Loucy (cell line): ENCODE measurements at regions not wholly inside any gene's neighbourhood (a gene's known extent, or its start where the extent isn't known, plus 50 kb on each side); places are given as distances from the start of the nearest gene placed in this dataset.
"Not testable (repeated sequence)": the region's sequence is repeated elsewhere in the genome, so short reads cannot be mapped to it uniquely, and the experiment has no call there.

Source experiments
- H2AFZ ChIP-seq: fragments of 200-600 bp; sonication (generic); 2 replicates; pipeline ENCODE4 v1.6.0; 2016; ENCODE audit warnings: antibody characterized with exemption, mild to moderate bottlenecking, low read length, moderate library complexity
- H3F3A ChIP-seq: fragments of 200-600 bp; 2 replicates; pipeline ENCODE4 v1.6.0; 2016; ENCODE audit warnings: antibody characterized with exemption, low read depth, mild to moderate bottlenecking
- H3K27me3 ChIP-seq: fragments of 200-600 bp; sonication (generic); 2 replicates; pipeline ENCODE4 v1.6.1; 2014; ENCODE audit warnings: low read length, mild to moderate bottlenecking; ENCODE audit not compliant: insufficient read depth, poor library complexity, severe bottlenecking
- H3K36me3 ChIP-seq: fragments of 200-600 bp; sonication (generic); 2 replicates; pipeline ENCODE4 v1.6.1; 2016; ENCODE audit warnings: low read length; ENCODE audit not compliant: insufficient read depth
- H3K4me1 ChIP-seq: fragments of 200-600 bp; sonication (generic); 2 replicates; pipeline ENCODE4 v1.5.1; 2014; ENCODE audit warnings: low read length, mild to moderate bottlenecking; ENCODE audit not compliant: insufficient read depth, poor library complexity, severe bottlenecking
- H3K4me2 ChIP-seq: fragments of 200-600 bp; sonication (generic); 2 replicates; pipeline ENCODE4 v1.6.0; 2014; ENCODE audit warnings: antibody characterized with exemption, low read length, low read depth, mild to moderate bottlenecking; ENCODE audit not compliant: poor library complexity, severe bottlenecking
- H3K4me3 ChIP-seq: fragments of 200-600 bp; sonication (generic); 2 replicates; pipeline ENCODE4 v1.5.1; 2014; ENCODE audit warnings: low read length, mild to moderate bottlenecking, mixed read lengths; ENCODE audit not compliant: poor library complexity, severe bottlenecking
- H3K79me2 ChIP-seq: fragments of 200-600 bp; sonication (generic); 2 replicates; pipeline ENCODE4 v1.6.1; 2014; ENCODE audit warnings: low read length; ENCODE audit not compliant: insufficient read depth
- H3K9ac ChIP-seq: fragments of 200-600 bp; sonication (generic); 2 replicates; pipeline ENCODE4 v1.6.0; 2014; ENCODE audit warnings: mild to moderate bottlenecking, low read depth, low read length, moderate library complexity; ENCODE audit not compliant: poor library complexity, severe bottlenecking
- H3K9me2 ChIP-seq: fragments of 200-600 bp; sonication (generic); replicated peaks from 2 replicates; pipeline ENCODE4 v1.6.1; 2016; ENCODE audit warnings: low read depth, low read length, mixed read lengths
- H3K9me3 ChIP-seq: fragments of 200-600 bp; sonication (generic); 2 replicates; pipeline ENCODE4 v1.6.1; 2014; ENCODE audit warnings: mild to moderate bottlenecking, antibody characterized with exemption, low read length, low read depth; ENCODE audit not compliant: insufficient read depth
- H4K20me1 ChIP-seq: fragments of 200-600 bp; sonication (generic); 2 replicates; pipeline ENCODE4 v1.6.0; 2014; ENCODE audit warnings: antibody characterized with exemption, low read length, mild to moderate bottlenecking; ENCODE audit not compliant: insufficient read depth, poor library complexity, severe bottlenecking
- EZH2phosphoT487 ChIP-seq: fragments of 200-600 bp; IDR thresholded peaks from 2 replicates; pipeline ENCODE4 v1.6.1; 2018; ENCODE audit warnings: antibody characterized with exemption, mild to moderate bottlenecking, moderate library complexity, borderline replicate concordance
- TF ChIP-seq, protein P1 (sequence below): fragments of 200-600 bp; sonication (generic); conservative IDR thresholded peaks from 2 replicates; pipeline ENCODE4 v1.5.1; 2014; ENCODE audit warnings: mild to moderate bottlenecking, antibody characterized with exemption, low read length

DNA sequence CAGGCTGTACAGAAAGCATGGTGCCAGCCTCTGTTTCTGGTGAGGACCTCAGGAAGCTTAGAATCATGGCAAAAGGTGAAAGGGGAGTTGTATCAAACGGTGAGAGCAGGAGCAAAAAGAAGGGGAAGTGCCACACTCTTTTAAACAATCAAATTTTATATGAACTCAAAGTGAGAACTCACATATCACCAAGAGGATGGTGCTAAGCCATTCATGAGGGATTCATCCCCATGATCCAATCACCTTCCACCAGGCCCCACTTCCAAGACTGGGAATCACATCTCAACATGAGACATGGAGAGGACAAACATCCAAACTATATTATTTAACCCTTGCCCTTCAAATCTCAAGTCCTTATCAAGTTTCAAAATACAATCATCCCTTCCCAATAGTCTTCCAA, 836.7 kb downstream of the SLITRK5 start:
- Histone ChIP-seq H3F3A (no peaks in the 10 kb centered on the region), H3K9me3 (no peaks in the 10 kb centered on the region; the same call in 1 of the 2 replicates), H3K9me2 (no peaks in the 10 kb centered on the region), H3K9ac (no peak overlapping the region), H3K4me1 (no peaks in the 10 kb centered on the region), H2AFZ (no peak overlapping the region), H3K79me2 (no peaks in the 10 kb centered on the region), H4K20me1 (no peaks in the 10 kb centered on the region), H3K27me3 (no peaks in the 10 kb centered on the region), H3K36me3 (no peaks in the 10 kb centered on the region), H3K4me3 (no peak overlapping the region), H3K4me2 (no peak overlapping the region)
- TF ChIP-seq, protein P1, sequence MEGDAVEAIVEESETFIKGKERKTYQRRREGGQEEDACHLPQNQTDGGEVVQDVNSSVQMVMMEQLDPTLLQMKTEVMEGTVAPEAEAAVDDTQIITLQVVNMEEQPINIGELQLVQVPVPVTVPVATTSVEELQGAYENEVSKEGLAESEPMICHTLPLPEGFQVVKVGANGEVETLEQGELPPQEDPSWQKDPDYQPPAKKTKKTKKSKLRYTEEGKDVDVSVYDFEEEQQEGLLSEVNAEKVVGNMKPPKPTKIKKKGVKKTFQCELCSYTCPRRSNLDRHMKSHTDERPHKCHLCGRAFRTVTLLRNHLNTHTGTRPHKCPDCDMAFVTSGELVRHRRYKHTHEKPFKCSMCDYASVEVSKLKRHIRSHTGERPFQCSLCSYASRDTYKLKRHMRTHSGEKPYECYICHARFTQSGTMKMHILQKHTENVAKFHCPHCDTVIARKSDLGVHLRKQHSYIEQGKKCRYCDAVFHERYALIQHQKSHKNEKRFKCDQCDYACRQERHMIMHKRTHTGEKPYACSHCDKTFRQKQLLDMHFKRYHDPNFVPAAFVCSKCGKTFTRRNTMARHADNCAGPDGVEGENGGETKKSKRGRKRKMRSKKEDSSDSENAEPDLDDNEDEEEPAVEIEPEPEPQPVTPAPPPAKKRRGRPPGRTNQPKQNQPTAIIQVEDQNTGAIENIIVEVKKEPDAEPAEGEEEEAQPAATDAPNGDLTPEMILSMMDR, result no peak
- no peak for TF ChIP-seq EZH2phosphoT487

DNA sequence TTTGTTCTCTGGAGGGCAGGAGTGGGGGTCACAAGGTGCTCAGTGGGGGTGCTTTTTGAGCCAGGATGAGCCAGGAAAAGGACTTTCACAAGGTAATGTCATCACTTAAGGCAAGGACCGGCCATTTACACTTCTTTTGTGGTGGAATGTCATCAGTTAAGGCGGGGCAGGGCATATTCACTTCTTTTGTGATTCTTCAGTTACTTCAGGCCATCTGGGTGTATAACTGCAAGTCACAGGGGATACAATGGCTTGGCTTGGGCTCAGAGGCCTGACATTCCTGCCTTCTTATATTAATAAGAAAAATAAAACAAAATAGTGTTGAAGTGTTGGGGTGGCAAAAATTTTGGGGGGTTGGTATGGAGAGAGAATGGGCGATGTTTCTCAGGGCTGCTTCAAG, 841.8 kb downstream of the SLITRK5 start:
- H3K36me3 ChIP-seq, H3K4me1 ChIP-seq, H3F3A ChIP-seq, H3K79me2 ChIP-seq, H3K27me3 ChIP-seq, H3K9me3 ChIP-seq, H3K9ac ChIP-seq, H3K9me2 ChIP-seq, H4K20me1 ChIP-seq, H3K4me3 ChIP-seq, H3K4me2 ChIP-seq, H2AFZ ChIP-seq: not testable (repeated sequence)

DNA sequence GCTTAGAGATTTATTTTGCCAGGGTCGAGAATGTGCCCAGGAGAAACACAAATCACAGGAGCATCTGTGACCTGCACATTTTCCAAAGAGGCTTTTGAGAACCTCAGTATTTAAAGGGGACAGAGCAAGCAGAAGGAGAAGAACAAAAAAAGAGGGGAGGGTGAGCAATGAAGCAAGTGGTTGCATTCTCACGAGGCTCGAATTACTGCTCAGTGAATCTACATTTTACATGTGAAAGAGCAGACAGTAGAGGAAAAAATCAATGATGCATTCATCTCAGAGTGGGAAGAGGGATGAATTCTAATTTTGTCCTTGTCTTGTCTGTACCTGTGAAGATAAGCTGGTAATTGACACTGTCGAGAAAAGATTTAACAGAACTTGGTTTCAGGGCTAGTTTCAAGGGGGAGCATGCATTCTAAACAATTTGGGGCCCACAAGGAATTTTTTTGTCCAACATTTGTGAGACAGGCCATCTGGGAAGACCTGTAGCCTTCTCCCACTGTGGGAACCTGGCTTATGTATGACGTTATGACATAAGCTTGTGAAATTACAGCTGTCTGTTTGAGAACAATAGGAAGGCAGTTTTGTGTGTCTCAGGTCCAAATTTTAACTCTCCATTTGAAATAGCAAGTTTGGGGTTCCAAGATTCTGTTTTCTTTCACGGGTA, 855.1 kb downstream of the SLITRK5 start:
- no peak for TF ChIP-seq EZH2phosphoT487
- TF ChIP-seq, protein P1, result no peak
- Histone ChIP-seq H3K9me2 (no peaks in the 10 kb centered on the region), H3K9me3 (no peaks in the 10 kb centered on the region), H3K79me2 (no peaks in the 10 kb centered on the region), H3K4me2 (no peak overlapping the region), H3K27me3 (no peaks in the 10 kb centered on the region), H2AFZ (no peak overlapping the region), H3K4me1 (no peaks in the 10 kb centered on the region), H4K20me1 (no peaks in the 10 kb centered on the region), H3K9ac (no peak overlapping the region), H3K4me3 (no peak overlapping the region), H3F3A (no peaks in the 10 kb centered on the region), H3K36me3 (no peaks in the 10 kb centered on the region)

DNA sequence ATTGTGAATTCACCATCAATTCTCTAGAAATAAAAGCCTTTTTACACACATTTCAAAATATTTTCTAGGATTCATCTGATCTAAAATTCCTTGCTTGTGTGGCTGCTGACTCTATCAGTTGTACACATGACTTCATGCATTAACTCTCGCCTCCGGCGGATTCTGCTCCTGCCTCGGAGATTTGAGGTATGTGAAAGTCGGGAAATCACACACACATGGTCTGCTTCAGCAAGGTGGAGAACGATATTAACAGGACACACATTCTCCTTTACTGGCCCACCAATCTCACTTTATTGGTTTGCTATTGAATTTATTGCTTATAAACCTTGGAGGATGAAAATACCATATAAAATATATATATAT, 855.7 kb downstream of the SLITRK5 start:
- H3K4me1 ChIP-seq, result no peaks in the 10 kb centered on the region
- no peaks in the 10 kb centered on the region for H3K9me3 ChIP-seq
- H2AFZ ChIP-seq, result no peak overlapping the region
- no peak overlapping the region for H3K4me3 ChIP-seq
- no peaks in the 10 kb centered on the region for H3K36me3 ChIP-seq
- no peak overlapping the region for H3K9ac ChIP-seq
- no peaks in the 10 kb centered on the region for H3K27me3 ChIP-seq
- H3K9me2 ChIP-seq, result no peaks in the 10 kb centered on the region
- H3F3A ChIP-seq, result no peaks in the 10 kb centered on the region
- H3K79me2 ChIP-seq, result no peaks in the 10 kb centered on the region
- no peaks in the 10 kb centered on the region for H4K20me1 ChIP-seq
- no peak overlapping the region for H3K4me2 ChIP-seq
- TF ChIP-seq, protein P1, result no peak
- no peak for TF ChIP-seq EZH2phosphoT487
